Neural cell (in vitro differentiated cells): ENCODE measurements at regions not wholly inside any gene's neighbourhood (a gene's known extent, or its start where the extent isn't known, plus 50 kb on each side); places are given as distances from the start of the nearest gene placed in this dataset.

Experiments
- EP300 ChIP-seq: fragments of 450-650 bp; conservative IDR thresholded peaks from 2 replicates; pipeline ENCODE4 v1.6.1; 2014; ENCODE audit warnings: antibody characterized with exemption, mild to moderate bottlenecking, moderate library complexity; ENCODE audit not compliant: poor library complexity, severe bottlenecking
- EZH2 ChIP-seq: fragments of 200-600, 300-800 bp; shearing (Covaris generic), sonication (generic); IDR thresholded peaks from 2 replicates; pipeline ENCODE4 v1.6.1; 2014; ENCODE audit warnings: antibody characterized with exemption, low read length, borderline replicate concordance, mild to moderate bottlenecking; ENCODE audit not compliant: insufficient read depth, poor library complexity, severe bottlenecking
- MXI1 ChIP-seq: fragments of 450-650 bp; conservative IDR thresholded peaks from 2 replicates; pipeline ENCODE4 v1.6.1; 2014; ENCODE audit warnings: antibody characterized with exemption, mild to moderate bottlenecking; ENCODE audit not compliant: poor library complexity, severe bottlenecking
- POLR2AphosphoS5 ChIP-seq: IDR thresholded peaks from 2 replicates; pipeline ENCODE4 v1.6.1; 2012
- TF ChIP-seq, protein P1 (sequence below): fragments of 450-650 bp; IDR thresholded peaks from 2 replicates; pipeline ENCODE4 v1.5.1; 2014; ENCODE audit warnings: antibody characterized with exemption, mild to moderate bottlenecking, moderate library complexity; ENCODE audit not compliant: poor library complexity, severe bottlenecking
- TF ChIP-seq, protein P2 (sequence below): IDR thresholded peaks from 2 replicates; pipeline ENCODE4 v1.6.1; 2012; ENCODE audit warnings: borderline replicate concordance

DNA sequence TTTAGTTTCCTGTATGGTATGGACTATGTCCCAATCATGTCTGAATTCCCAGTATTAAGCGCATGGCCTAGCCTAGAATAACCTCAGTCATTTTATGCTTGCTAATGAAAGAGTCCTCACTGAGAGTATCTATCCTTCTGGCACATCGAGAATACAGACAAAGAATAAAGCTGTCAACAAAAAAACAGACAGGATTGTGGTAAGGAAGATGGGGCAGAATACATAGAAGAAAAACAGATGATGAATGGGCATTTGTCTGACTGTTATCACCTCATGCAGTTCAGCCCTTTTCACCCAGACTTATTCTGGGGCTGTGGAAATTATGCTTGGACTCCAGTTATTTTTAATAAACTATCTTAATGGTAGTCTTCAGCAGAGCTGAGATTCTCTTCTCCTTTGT lies 363.8 kb upstream of the TNC start:
- TF ChIP-seq, protein P1, sequence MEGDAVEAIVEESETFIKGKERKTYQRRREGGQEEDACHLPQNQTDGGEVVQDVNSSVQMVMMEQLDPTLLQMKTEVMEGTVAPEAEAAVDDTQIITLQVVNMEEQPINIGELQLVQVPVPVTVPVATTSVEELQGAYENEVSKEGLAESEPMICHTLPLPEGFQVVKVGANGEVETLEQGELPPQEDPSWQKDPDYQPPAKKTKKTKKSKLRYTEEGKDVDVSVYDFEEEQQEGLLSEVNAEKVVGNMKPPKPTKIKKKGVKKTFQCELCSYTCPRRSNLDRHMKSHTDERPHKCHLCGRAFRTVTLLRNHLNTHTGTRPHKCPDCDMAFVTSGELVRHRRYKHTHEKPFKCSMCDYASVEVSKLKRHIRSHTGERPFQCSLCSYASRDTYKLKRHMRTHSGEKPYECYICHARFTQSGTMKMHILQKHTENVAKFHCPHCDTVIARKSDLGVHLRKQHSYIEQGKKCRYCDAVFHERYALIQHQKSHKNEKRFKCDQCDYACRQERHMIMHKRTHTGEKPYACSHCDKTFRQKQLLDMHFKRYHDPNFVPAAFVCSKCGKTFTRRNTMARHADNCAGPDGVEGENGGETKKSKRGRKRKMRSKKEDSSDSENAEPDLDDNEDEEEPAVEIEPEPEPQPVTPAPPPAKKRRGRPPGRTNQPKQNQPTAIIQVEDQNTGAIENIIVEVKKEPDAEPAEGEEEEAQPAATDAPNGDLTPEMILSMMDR, result no peak
- TF ChIP-seq POLR2AphosphoS5 (no peak), EZH2 (no peak), EP300 (no peak), MXI1 (no peak)
- TF ChIP-seq, protein P2, sequence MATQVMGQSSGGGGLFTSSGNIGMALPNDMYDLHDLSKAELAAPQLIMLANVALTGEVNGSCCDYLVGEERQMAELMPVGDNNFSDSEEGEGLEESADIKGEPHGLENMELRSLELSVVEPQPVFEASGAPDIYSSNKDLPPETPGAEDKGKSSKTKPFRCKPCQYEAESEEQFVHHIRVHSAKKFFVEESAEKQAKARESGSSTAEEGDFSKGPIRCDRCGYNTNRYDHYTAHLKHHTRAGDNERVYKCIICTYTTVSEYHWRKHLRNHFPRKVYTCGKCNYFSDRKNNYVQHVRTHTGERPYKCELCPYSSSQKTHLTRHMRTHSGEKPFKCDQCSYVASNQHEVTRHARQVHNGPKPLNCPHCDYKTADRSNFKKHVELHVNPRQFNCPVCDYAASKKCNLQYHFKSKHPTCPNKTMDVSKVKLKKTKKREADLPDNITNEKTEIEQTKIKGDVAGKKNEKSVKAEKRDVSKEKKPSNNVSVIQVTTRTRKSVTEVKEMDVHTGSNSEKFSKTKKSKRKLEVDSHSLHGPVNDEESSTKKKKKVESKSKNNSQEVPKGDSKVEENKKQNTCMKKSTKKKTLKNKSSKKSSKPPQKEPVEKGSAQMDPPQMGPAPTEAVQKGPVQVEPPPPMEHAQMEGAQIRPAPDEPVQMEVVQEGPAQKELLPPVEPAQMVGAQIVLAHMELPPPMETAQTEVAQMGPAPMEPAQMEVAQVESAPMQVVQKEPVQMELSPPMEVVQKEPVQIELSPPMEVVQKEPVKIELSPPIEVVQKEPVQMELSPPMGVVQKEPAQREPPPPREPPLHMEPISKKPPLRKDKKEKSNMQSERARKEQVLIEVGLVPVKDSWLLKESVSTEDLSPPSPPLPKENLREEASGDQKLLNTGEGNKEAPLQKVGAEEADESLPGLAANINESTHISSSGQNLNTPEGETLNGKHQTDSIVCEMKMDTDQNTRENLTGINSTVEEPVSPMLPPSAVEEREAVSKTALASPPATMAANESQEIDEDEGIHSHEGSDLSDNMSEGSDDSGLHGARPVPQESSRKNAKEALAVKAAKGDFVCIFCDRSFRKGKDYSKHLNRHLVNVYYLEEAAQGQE, result no peak
